ENCODE measurements at regions not wholly inside any gene's neighbourhood (a gene's known extent, or its start where the extent isn't known, plus 50 kb on each side); places are given as distances from the start of the nearest gene placed in this dataset.

DNA sequence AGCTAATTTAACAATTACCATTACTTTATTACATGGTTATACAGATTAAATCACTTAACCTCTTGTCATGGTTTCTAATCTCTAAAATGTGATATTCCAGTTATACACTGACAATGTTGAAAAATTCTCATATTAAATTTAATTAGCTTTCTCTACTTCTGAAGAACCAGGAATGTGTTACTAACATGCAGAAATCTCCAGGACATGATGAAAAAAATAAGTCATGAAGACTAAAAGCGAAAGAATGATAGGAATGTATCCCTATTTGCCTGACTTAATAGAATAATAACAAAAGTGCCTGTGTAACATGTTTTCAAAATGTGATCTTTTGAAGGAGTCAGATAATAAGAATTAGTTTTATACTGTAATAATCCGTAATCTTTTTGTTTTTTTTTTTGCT is 2823.7 kb upstream of the PCDH20 start:
- no peak for TF ChIP-seq GATA2 (IDR thresholded peaks at IDR 0.05; ENCODE audit: low read depth, low read length)
- TF ChIP-seq GATA3 (IDR thresholded peaks at IDR 0.05; ENCODE audit: low read depth, low read length) = no peak
